ENCODE measurements at regions not wholly inside any gene's neighbourhood (a gene's known extent, or its start where the extent isn't known, plus 50 kb on each side); places are given as distances from the start of the nearest gene placed in this dataset.

GRCh38 chr7:42858570-42858969 is 53.3 kb downstream of the C7orf25 start:
- no peak for ATAC-seq
- H3K9me3 Mint-ChIP-seq, result peaks cover 8% of the 10 kb centered on the region
- H3K27ac Mint-ChIP-seq, result no peak overlapping the region
- peaks cover 56% of the 10 kb centered on the region for H3K27me3 Mint-ChIP-seq
- peaks cover 12% of the 10 kb centered on the region for H3K4me1 Mint-ChIP-seq
- no peak overlapping the region for H3K4me3 Mint-ChIP-seq
- no peaks in the 10 kb centered on the region for H3K36me3 Mint-ChIP-seq

GRCh38 chr7:42856605-42856987 is 55.3 kb downstream of the C7orf25 start:
- ATAC-seq, result no peak
- Mint-ChIP-seq H3K27me3 (peaks cover 44% of the 10 kb centered on the region), H3K36me3 (no peaks in the 10 kb centered on the region), H3K4me1 (peaks cover 12% of the 10 kb centered on the region), H3K9me3 (no peaks in the 10 kb centered on the region), H3K27ac (peak overlapping the region; percentile 38), H3K4me3 (peak overlapping the region; percentile 68)

GRCh38 chr7:42854571-42855118 is 57.2 kb downstream of the C7orf25 start:
- Mint-ChIP-seq H3K36me3 (no peaks in the 10 kb centered on the region), H3K4me1 (peaks cover 12% of the 10 kb centered on the region), H3K9me3 (no peaks in the 10 kb centered on the region), H3K27me3 (peaks cover 52% of the 10 kb centered on the region), H3K27ac (no peak overlapping the region), H3K4me3 (no peak overlapping the region)
- no peak for ATAC-seq

GRCh38 chr7:42852531-42852930 is 59.3 kb downstream of the C7orf25 start:
- no peak overlapping the region for H3K4me3 Mint-ChIP-seq
- H3K4me1 Mint-ChIP-seq, result peaks cover 12% of the 10 kb centered on the region
- ATAC-seq, result no peak
- peaks cover 50% of the 10 kb centered on the region for H3K27me3 Mint-ChIP-seq
- no peaks in the 10 kb centered on the region for H3K36me3 Mint-ChIP-seq
- no peaks in the 10 kb centered on the region for H3K9me3 Mint-ChIP-seq
- no peak overlapping the region for H3K27ac Mint-ChIP-seq

GRCh38 chr7:42843205-42843800 is 68.6 kb downstream of the C7orf25 start:
- Mint-ChIP-seq H3K36me3 (no peaks in the 10 kb centered on the region), H3K4me1 (no peaks in the 10 kb centered on the region), H3K27me3 (peaks cover 45% of the 10 kb centered on the region), H3K4me3 (no peak overlapping the region), H3K9me3 (peaks cover 4% of the 10 kb centered on the region), H3K27ac (no peak overlapping the region)
- no peak for ATAC-seq

GRCh38 chr7:42834676-42835075 is 77.2 kb downstream of the C7orf25 start:
- no peaks in the 10 kb centered on the region for H3K9me3 Mint-ChIP-seq
- H3K27me3 Mint-ChIP-seq, result peaks cover 8% of the 10 kb centered on the region
- H3K36me3 Mint-ChIP-seq, result no peaks in the 10 kb centered on the region
- no peak overlapping the region for H3K4me3 Mint-ChIP-seq
- ATAC-seq, result no peak
- no peak overlapping the region for H3K27ac Mint-ChIP-seq
- H3K4me1 Mint-ChIP-seq, result no peaks in the 10 kb centered on the region

GRCh38 chr7:42833411-42833810 is 78.5 kb downstream of the C7orf25 start:
- H3K4me3 Mint-ChIP-seq, result no peak overlapping the region
- H3K9me3 Mint-ChIP-seq, result no peaks in the 10 kb centered on the region
- peaks cover 9% of the 10 kb centered on the region for H3K27me3 Mint-ChIP-seq
- H3K4me1 Mint-ChIP-seq, result no peaks in the 10 kb centered on the region
- no peaks in the 10 kb centered on the region for H3K36me3 Mint-ChIP-seq
- H3K27ac Mint-ChIP-seq, result no peak overlapping the region
- ATAC-seq, result no peak

- Mint-ChIP-seq H3K4me3 (no peak overlapping the region), H3K9me3 (no peaks in the 10 kb centered on the region), H3K27me3 (peaks cover 9% of the 10 kb centered on the region), H3K27ac (no peak overlapping the region), H3K4me1 (no peaks in the 10 kb centered on the region), H3K36me3 (no peaks in the 10 kb centered on the region)
- ATAC-seq, result no peak
Observed at GRCh38 chr7:42832667-42833066, 79.2 kb downstream of the C7orf25 start.

- H3K4me1 Mint-ChIP-seq, result no peaks in the 10 kb centered on the region
Observed at GRCh38 chr7:42831718-42832522, 80.0 kb downstream of the C7orf25 start.

GRCh38 chr7:42831006-42831717 is 80.7 kb downstream of the C7orf25 start:
- H3K27me3 Mint-ChIP-seq, result peaks cover 9% of the 10 kb centered on the region
- no peak overlapping the region for H3K4me3 Mint-ChIP-seq
- no peaks in the 10 kb centered on the region for H3K4me1 Mint-ChIP-seq
- no peak overlapping the region for H3K27ac Mint-ChIP-seq
- no peaks in the 10 kb centered on the region for H3K36me3 Mint-ChIP-seq
- no peaks in the 10 kb centered on the region for H3K9me3 Mint-ChIP-seq
- no peak for ATAC-seq

More at GRCh38 chr7:42831718-42832522, 80.0 kb downstream of the C7orf25 start:
- no peak for ATAC-seq
- Mint-ChIP-seq H3K27ac (no peak overlapping the region), H3K4me3 (no peak overlapping the region), H3K36me3 (no peaks in the 10 kb centered on the region), H3K9me3 (no peaks in the 10 kb centered on the region), H3K27me3 (peaks cover 9% of the 10 kb centered on the region)

- peaks cover 19% of the 10 kb centered on the region for H3K9me3 Mint-ChIP-seq
- no peak for ATAC-seq
- no peak overlapping the region for H3K27ac Mint-ChIP-seq
- no peaks in the 10 kb centered on the region for H3K36me3 Mint-ChIP-seq
- H3K27me3 Mint-ChIP-seq, result peaks cover 16% of the 10 kb centered on the region
- no peaks in the 10 kb centered on the region for H3K4me1 Mint-ChIP-seq
- H3K4me3 Mint-ChIP-seq, result no peak overlapping the region
Observed at GRCh38 chr7:42812779-42813178, 99.1 kb downstream of the C7orf25 start.

GRCh38 chr7:42805601-42806000 is 106.3 kb downstream of the C7orf25 start:
- Mint-ChIP-seq H3K27me3 (peaks cover 34% of the 10 kb centered on the region), H3K27ac (no peak overlapping the region), H3K36me3 (no peaks in the 10 kb centered on the region), H3K4me1 (no peaks in the 10 kb centered on the region), H3K9me3 (peaks cover 31% of the 10 kb centered on the region), H3K4me3 (no peak overlapping the region)
- no peak for ATAC-seq

- Mint-ChIP-seq H3K4me1 (no peaks in the 10 kb centered on the region), H3K4me3 (no peak overlapping the region), H3K27ac (no peak overlapping the region), H3K36me3 (no peaks in the 10 kb centered on the region), H3K27me3 (peaks cover 24% of the 10 kb centered on the region), H3K9me3 (peaks cover 4% of the 10 kb centered on the region)
- ATAC-seq, result no peak
Observed at GRCh38 chr7:42794673-42795072, 117.2 kb downstream of the C7orf25 start.

- H3K9me3 Mint-ChIP-seq, result no peaks in the 10 kb centered on the region
- no peaks in the 10 kb centered on the region for H3K36me3 Mint-ChIP-seq
- no peak overlapping the region for H3K27ac Mint-ChIP-seq
- no peak for ATAC-seq
- H3K4me3 Mint-ChIP-seq, result no peak overlapping the region
- H3K27me3 Mint-ChIP-seq, result peaks cover 13% of the 10 kb centered on the region
- no peaks in the 10 kb centered on the region for H3K4me1 Mint-ChIP-seq
Observed at GRCh38 chr7:42792841-42793240, 119.0 kb downstream of the C7orf25 start.

GRCh38 chr7:42790196-42790595 is 121.7 kb downstream of the C7orf25 start:
- Mint-ChIP-seq H3K27me3 (no peaks in the 10 kb centered on the region), H3K9me3 (no peaks in the 10 kb centered on the region), H3K27ac (no peak overlapping the region), H3K4me3 (no peak overlapping the region), H3K4me1 (no peaks in the 10 kb centered on the region), H3K36me3 (no peaks in the 10 kb centered on the region)
- ATAC-seq, result no peak
